Esophagus mucosa (tissue), 1 donor: ENCODE measurements at regions not wholly inside any gene's neighbourhood (a gene's known extent, or its start where the extent isn't known, plus 50 kb on each side); places are given as distances from the start of the nearest gene placed in this dataset.

Experiments used
- ATAC-seq: fragments of 200-7000 bp; cut with Tn5 transposase; one replicate; pipeline ENCODE4 v1.9.1; 2020
- donor health status: DM: yes; HTN: yes; CAD: no.

- peak; percentile 84 for ATAC-seq
Measured at GRCh38 chr18:22678486-22678885, 254.6 kb upstream of the RBBP8 start.

DNA sequence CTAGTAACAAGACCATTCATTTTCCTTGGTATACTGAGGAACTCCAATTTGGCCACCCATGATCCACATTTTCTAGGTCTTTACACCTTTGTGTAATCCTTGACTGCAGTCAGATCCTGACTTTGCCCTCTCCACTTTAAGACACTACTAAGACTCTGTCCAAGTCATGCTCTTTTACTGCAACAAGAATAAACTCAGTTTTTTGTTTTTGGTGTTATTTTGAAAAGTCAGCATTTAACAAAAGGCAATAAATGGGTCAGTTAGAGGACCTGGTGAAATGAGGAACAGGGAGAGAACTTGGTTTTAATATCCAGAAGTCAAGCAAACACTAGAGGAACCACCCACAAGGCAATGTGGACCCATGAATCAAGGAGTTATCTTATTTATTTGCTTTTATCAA, 252.2 kb upstream of the RBBP8 start:
- ATAC-seq = no peak

- no peak for ATAC-seq
Measured at GRCh38 chr18:22681908-22682307, 251.2 kb upstream of the RBBP8 start.

GRCh38 chr18:22682720-22683119, 250.4 kb upstream of the RBBP8 start:
- no peak for ATAC-seq

GRCh38 chr18:22683196-22683676, 249.9 kb upstream of the RBBP8 start:
- ATAC-seq = peak; percentile 23

DNA sequence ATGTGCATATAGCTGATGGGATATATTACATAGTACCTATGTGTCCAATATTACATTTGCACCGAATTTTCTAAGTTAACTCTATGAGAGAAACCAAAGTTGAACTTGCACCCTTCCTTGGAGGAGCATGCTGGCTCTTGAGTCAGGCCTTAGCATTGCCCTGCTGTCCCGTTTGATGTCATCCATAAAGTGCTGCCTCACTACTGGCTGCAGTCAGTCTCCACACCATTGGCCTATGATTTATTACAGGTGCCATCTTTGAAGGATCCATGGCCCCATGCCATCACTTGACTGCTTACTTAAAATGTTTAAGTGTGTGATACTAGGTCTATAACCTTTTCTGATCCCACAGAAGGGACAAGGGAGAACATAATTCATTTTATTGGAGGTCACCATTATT, 249.3 kb upstream of the RBBP8 start:
- no peak for ATAC-seq

GRCh38 chr18:22684268-22684667, 248.9 kb upstream of the RBBP8 start:
- no peak for ATAC-seq

GRCh38 chr18:22685788-22686187, 247.3 kb upstream of the RBBP8 start:
- ATAC-seq = no peak

DNA sequence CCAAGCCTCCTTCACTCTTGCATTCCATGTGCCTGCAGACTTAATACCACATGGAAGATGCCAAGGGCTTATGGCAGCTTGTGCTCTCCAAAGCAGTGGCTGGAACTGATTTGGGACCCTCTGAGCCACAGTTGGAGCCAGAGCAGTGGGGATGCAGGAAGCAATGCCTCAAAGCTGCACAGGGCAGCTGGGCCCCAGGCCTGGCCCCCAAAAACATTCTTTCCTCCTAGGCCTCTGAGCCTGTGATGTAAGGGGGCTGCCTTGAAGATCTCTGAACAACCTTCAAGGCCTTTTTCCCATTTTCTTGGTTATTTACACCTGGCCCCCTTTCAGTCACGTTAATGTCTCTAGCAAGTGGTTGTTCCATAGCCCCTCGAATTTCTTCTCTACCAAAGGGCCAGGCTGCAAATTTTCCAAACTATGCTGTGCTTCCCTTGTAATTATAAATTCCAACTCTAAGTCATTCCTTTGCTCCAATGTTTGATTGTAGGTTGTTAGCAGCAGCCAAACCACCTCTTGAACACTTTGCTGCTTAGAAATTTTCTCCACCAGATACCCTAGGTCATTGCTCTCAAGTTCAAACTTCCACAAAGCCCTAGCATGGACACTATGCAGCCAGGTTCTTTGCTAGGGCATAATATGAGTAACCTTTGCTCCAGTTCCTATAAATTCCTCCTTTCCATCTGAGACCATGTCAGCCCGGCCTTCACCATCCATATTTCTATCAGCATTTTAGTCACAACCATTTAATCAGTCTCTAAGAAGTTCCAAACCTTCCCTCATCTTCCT, 245.0 kb upstream of the RBBP8 start:
- no peak for ATAC-seq

- ATAC-seq = no peak
Measured at GRCh38 chr18:22688877-22689496, 244.1 kb upstream of the RBBP8 start.

DNA sequence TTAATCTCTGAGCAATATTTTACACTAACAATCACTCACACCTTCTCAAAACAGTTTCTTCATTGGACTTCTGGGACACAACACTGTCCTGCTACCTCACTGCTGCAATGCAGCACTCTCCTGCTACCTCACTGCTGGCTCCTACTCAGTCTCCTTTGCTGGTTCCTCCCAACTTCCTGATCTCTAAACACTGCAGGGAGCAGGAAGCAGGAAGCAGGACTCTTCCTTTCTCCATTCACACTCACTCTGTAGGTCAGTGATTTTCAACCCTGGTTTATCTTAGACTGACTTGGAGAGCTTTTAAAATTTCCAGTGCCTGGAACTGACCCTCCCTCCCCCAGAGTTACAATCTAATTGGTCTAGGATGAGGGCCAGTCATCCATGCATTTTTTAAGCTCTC, 243.4 kb upstream of the RBBP8 start:
- peak; percentile 46 for ATAC-seq

- no peak for ATAC-seq
Measured at GRCh38 chr18:22690556-22690955, 242.6 kb upstream of the RBBP8 start.

- no peak for ATAC-seq
Measured at GRCh38 chr18:22691946-22692710, 241.0 kb upstream of the RBBP8 start.

DNA sequence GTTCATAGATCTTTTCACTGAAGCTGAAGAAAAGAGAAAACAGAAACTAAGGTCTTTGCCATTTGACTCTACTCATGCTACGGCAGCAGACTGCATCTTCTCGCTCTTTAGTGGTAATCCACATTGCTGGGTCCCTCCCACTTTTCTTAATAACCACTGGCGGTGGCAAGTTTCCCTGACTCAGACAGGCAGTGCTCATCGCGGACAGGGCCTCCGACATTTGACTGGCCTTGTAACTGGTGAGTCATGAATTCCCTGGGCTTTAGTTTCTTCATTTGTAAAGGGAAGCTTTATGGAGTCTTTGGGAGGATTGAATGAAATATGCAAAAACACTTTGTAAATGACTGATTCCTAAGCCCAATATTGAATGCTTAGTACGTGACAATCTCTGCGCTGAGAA, 238.2 kb upstream of the RBBP8 start:
- peak; percentile 98 for ATAC-seq

- ATAC-seq = no peak
Measured at GRCh38 chr18:22695674-22696073, 237.5 kb upstream of the RBBP8 start.

DNA sequence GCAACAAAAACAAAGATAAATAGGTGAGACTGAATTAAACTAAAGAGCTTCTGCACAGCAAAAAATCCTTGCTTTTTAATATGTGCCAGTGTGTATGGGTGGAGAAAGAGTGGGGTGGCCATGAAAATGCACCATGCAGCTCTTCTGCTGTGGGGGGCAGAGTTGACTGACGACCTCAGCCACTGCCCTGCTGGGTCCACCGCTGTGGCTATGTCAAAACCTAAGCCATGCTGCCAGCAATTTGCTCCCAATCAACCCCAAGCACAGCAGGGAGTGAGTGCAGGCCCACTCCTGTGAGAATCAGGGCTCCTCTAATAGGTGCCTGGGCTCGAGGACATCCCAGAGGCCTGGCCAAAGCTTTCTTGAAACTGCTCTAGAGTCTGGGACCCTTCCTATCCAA, 235.6 kb upstream of the RBBP8 start:
- ATAC-seq = no peak

- no peak for ATAC-seq
Measured at GRCh38 chr18:22698711-22699110, 234.4 kb upstream of the RBBP8 start.

GRCh38 chr18:22699629-22700028, 233.5 kb upstream of the RBBP8 start:
- ATAC-seq = no peak

GRCh38 chr18:22700920-22701319, 232.2 kb upstream of the RBBP8 start:
- ATAC-seq = no peak

DNA sequence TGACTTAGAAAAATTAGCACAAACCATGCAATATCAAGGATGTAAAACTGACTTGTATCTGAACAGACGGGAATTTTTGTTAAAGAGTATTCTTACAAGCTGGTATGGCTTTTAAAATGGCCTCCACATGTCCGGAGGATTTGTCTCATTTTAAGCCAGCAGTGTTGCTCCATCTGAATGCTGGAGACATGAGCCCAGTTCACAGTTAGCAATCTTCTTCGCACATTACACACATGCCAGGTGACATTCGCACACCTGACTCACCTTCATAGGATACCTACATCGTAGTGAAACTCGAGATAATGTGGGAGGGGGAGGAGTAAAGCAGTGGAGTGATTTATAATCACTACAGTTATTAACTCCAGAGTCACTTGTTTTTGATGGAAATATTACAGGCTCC, 231.8 kb upstream of the RBBP8 start:
- ATAC-seq = no peak

- no peak for ATAC-seq
Measured at GRCh38 chr18:22701795-22702194, 231.3 kb upstream of the RBBP8 start.

GRCh38 chr18:22702806-22703205, 230.3 kb upstream of the RBBP8 start:
- ATAC-seq = no peak

DNA sequence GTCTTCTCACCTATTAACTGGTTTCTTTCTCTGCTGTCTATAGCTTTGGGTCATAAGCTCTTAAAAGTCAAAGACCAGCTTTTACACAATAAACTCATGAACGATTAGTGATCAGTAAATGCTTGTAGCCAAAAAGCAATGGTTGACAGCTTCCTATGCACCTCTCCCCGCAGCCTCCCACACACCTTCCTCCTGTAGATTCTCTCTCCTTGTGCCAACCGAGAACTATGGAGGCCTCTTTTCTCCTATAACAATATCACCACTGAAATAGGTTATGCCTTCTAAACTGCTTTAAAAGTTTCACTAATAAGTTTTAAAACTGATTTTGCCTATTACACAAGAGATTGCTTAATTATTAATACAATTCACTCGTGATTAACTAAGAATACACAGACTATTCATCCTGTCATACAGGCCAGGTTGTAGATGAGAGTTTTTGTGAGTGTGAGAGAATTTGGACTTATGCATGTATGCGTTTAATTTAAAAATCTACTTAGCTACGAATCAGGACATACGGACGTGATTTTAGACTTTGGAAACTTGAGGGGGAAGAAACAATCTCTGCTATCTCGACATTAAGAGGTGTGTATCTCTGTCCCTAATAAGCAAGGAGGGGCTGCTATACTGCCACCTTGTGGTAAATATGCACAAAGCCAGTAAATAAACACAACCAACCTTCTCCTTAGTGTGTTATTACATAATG, 229.1 kb upstream of the RBBP8 start:
- ATAC-seq = peak; percentile 75
